ENCODE measurements at regions not wholly inside any gene's neighbourhood (a gene's known extent, or its start where the extent isn't known, plus 50 kb on each side); places are given as distances from the start of the nearest gene placed in this dataset.

- DNase-seq (ENCODE audit: low spot score) = no peak
- WGBS = 73% methylated on average over 4 of the region's 4 CpGs
- TF ChIP-seq POLR2A (IDR thresholded peaks at IDR 0.05) (no peak), POLR2AphosphoS5 (IDR thresholded peaks at IDR 0.05) (no peak)
- TF ChIP-seq, protein P1, sequence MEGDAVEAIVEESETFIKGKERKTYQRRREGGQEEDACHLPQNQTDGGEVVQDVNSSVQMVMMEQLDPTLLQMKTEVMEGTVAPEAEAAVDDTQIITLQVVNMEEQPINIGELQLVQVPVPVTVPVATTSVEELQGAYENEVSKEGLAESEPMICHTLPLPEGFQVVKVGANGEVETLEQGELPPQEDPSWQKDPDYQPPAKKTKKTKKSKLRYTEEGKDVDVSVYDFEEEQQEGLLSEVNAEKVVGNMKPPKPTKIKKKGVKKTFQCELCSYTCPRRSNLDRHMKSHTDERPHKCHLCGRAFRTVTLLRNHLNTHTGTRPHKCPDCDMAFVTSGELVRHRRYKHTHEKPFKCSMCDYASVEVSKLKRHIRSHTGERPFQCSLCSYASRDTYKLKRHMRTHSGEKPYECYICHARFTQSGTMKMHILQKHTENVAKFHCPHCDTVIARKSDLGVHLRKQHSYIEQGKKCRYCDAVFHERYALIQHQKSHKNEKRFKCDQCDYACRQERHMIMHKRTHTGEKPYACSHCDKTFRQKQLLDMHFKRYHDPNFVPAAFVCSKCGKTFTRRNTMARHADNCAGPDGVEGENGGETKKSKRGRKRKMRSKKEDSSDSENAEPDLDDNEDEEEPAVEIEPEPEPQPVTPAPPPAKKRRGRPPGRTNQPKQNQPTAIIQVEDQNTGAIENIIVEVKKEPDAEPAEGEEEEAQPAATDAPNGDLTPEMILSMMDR (IDR thresholded peaks at IDR 0.05) = no peak
- no peak overlapping the region for H3K27ac ChIP-seq
- no peaks in the 10 kb centered on the region for H3K4me1 ChIP-seq (replicated peaks)
- no peaks in the 10 kb centered on the region for H3K27me3 ChIP-seq (replicated peaks; ENCODE audit: insufficient read depth)
- intact Hi-C loops (cut with DNase I) = no loop called here
- no peak overlapping the region for H3K4me3 ChIP-seq
- H3K36me3 ChIP-seq = no peaks in the 10 kb centered on the region
- H3K9me3 ChIP-seq = no peaks in the 10 kb centered on the region
Measured at GRCh38 chr2:183798535-183798934, 674.3 kb downstream of the NUP35 start.

GRCh38 chr2:183799761-183800160 lies 675.5 kb downstream of the NUP35 start:
- no peaks in the 10 kb centered on the region for H3K4me1 ChIP-seq (replicated peaks)
- H3K4me3 ChIP-seq = no peak overlapping the region
- no peak overlapping the region for H3K27ac ChIP-seq
- WGBS = 87% methylated on average over 3 of the region's 3 CpGs
- DNase-seq (ENCODE audit: low spot score) = no peak
- no peaks in the 10 kb centered on the region for H3K36me3 ChIP-seq
- no peaks in the 10 kb centered on the region for H3K9me3 ChIP-seq
- intact Hi-C loops (cut with DNase I) = no loop called here
- H3K27me3 ChIP-seq (replicated peaks; ENCODE audit: insufficient read depth) = no peaks in the 10 kb centered on the region
- TF ChIP-seq POLR2AphosphoS5 (IDR thresholded peaks at IDR 0.05) (no peak), POLR2A (IDR thresholded peaks at IDR 0.05) (no peak)
- TF ChIP-seq, protein P1 (IDR thresholded peaks at IDR 0.05) = no peak

DNA sequence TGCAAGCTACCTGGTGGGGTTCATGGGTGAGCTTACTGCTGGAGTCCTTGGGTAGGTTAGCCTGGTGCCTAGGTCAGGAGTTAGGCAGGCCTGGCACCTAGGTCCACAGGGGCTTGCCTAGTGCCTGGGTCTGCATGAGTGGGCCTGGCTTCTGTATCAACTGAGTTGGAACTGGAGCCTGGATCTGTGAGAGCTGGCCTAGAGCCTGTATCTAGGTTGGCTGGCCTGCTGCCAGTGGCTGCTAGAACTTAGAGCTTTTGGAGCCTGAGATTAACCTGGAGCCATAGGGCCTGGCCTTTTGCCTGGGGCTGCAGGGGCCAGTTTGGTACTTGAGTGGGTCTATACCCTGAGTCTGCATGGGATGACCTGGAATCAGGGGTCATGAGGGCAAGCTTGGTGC lies 679.4 kb downstream of the NUP35 start:
- no peak overlapping the region for H3K27ac ChIP-seq
- intact Hi-C loops (cut with DNase I) = no loop called here
- DNase-seq (ENCODE audit: low spot score) = no peak
- no peak for TF ChIP-seq POLR2A (IDR thresholded peaks at IDR 0.05)
- TF ChIP-seq, protein P1 (IDR thresholded peaks at IDR 0.05) = no peak
- no peak for TF ChIP-seq POLR2AphosphoS5 (IDR thresholded peaks at IDR 0.05)
- no peaks in the 10 kb centered on the region for H3K9me3 ChIP-seq
- no peak overlapping the region for H3K4me3 ChIP-seq
- no peaks in the 10 kb centered on the region for H3K36me3 ChIP-seq
- H3K4me1 ChIP-seq (replicated peaks) = no peaks in the 10 kb centered on the region
- no peaks in the 10 kb centered on the region for H3K27me3 ChIP-seq (replicated peaks; ENCODE audit: insufficient read depth)

GRCh38 chr2:183807870-183808269 lies 683.6 kb downstream of the NUP35 start:
- TF ChIP-seq POLR2A (IDR thresholded peaks at IDR 0.05) (no peak), POLR2AphosphoS5 (IDR thresholded peaks at IDR 0.05) (no peak)
- TF ChIP-seq, protein P1 (IDR thresholded peaks at IDR 0.05) = no peak
- H3K4me1 ChIP-seq (replicated peaks) = no peaks in the 10 kb centered on the region
- no peak overlapping the region for H3K4me3 ChIP-seq
- no peaks in the 10 kb centered on the region for H3K9me3 ChIP-seq
- no peaks in the 10 kb centered on the region for H3K27me3 ChIP-seq (replicated peaks; ENCODE audit: insufficient read depth)
- H3K27ac ChIP-seq = no peak overlapping the region
- intact Hi-C loops (cut with DNase I) = no loop called here
- 47% methylated on average over 3 of the region's 3 CpGs for whole genome bisulfite sequencing
- DNase-seq (ENCODE audit: low spot score) = no peak
- H3K36me3 ChIP-seq = no peaks in the 10 kb centered on the region

- TF ChIP-seq, protein P1 (IDR thresholded peaks at IDR 0.05) = no peak
- no peak for TF ChIP-seq POLR2A (IDR thresholded peaks at IDR 0.05)
- TF ChIP-seq POLR2AphosphoS5 (IDR thresholded peaks at IDR 0.05) = no peak
- no peaks in the 10 kb centered on the region for H3K9me3 ChIP-seq
- intact Hi-C loops (cut with DNase I) = no loop called here
- H3K27me3 ChIP-seq (replicated peaks; ENCODE audit: insufficient read depth) = no peaks in the 10 kb centered on the region
- no peaks in the 10 kb centered on the region for H3K4me1 ChIP-seq (replicated peaks)
- no peaks in the 10 kb centered on the region for H3K36me3 ChIP-seq
- DNase-seq (ENCODE audit: low spot score) = no peak
- whole genome bisulfite sequencing = 70% methylated on average over 3 of the region's 3 CpGs
- no peak overlapping the region for H3K27ac ChIP-seq
- H3K4me3 ChIP-seq = no peak overlapping the region
Measured at GRCh38 chr2:183809404-183809803, 685.2 kb downstream of the NUP35 start.
